ENCODE measurements at regions not wholly inside any gene's neighbourhood (a gene's known extent, or its start where the extent isn't known, plus 50 kb on each side); places are given as distances from the start of the nearest gene placed in this dataset.
"Not testable (repeated sequence)": the region's sequence is repeated elsewhere in the genome, so short reads cannot be mapped to it uniquely, and the experiment has no call there.

DNA sequence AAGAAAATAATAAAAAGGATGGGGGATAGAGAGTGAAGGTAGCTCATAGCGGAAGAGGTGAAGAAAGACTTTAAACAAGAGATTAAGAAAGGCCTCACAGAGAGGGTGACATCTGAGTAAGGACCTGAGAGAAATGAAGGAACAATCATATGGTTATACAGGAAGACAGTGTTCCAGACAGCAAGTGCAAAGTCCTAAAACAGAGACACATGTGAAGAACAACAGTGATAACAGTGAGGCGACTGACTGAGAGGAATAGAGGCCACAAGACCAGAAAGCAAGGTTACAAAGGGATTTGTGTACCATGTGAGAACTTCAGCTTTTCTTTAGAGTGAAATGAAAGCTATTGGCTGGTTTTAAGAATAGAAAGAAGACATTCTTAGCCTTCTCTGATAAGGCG is 141.6 kb upstream of the PALMD start:
- no peak for DNase-seq

DNA sequence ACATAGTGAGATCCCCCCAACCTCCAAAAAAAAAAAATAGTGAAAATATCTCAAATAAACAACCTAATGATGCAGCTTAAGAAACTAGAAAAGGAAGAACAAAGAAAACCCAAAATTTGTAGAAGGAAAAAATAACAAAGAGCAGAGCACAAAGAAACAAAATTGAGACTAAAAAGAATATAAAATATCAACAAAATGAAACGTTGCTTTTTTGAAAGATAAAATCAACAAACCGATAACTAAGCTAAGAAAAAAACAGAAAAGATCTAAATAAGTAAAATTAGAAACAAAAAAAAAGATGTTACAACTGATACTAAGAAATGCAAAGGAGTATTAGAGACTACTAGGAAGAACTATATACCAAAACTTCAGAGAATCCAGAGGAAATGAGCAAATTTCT is 139.3 kb upstream of the PALMD start:
- no peak for DNase-seq

DNA sequence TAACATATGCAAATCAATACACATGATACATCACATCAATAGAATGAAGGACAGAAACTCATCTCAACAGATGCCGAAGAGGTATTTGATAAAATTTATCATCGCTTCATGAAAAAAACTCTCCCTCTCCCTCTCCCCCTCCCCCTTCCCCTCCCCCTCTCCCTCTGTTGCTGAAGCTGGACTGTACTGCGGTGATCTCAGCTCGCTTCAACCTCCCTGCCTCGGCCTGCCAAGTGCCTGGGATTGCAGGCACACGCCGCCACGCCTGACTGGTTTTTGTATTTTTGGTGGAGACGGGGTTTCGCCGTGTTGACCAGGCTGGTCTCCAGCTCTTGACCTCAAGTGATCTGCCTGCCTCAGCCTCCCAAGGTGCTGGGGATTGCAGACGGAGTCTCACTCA is 138.5 kb upstream of the PALMD start:
- DNase-seq, result not testable (repeated sequence)

DNA sequence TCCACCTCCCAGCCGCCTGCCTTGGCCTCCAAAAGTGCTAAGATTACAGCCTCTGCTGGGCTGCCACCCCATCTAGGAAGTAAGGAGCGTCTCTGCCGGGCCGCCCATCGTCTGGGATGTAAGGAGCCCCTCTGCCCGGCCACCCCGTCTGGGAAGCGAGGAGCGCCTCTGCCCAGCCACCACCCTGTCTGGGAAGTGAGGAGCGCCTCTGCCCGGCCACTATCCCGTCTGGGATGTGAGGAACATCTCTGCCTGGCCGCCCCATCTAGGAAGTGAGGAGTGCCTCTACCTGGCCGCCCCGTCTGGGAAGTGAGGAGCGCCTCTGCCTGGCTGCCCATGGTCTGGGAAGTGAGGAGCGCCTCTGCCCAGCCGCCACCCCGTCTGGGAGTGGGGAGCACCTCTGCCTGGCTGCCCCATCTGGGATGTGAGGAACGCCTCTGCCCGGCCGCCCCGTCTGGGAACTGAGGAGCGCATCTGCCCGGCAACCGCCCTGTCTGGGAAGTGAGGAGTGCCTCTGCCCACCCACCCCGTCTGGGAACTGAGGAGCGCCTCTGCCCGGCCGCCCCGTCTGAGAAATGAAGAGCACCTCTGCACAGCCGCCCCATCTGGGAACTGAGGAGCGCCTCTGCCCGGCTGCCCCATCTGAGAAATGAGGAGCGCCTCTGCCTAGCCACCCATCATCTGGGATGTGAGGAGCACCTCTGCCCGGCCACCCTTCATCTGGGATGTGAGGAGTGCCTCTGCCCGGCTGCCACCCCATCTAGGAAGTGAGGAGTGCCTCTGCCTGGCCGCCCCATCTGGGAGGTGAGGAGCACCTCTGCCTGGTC is 137.8 kb upstream of the PALMD start:
- no peak for DNase-seq

DNA sequence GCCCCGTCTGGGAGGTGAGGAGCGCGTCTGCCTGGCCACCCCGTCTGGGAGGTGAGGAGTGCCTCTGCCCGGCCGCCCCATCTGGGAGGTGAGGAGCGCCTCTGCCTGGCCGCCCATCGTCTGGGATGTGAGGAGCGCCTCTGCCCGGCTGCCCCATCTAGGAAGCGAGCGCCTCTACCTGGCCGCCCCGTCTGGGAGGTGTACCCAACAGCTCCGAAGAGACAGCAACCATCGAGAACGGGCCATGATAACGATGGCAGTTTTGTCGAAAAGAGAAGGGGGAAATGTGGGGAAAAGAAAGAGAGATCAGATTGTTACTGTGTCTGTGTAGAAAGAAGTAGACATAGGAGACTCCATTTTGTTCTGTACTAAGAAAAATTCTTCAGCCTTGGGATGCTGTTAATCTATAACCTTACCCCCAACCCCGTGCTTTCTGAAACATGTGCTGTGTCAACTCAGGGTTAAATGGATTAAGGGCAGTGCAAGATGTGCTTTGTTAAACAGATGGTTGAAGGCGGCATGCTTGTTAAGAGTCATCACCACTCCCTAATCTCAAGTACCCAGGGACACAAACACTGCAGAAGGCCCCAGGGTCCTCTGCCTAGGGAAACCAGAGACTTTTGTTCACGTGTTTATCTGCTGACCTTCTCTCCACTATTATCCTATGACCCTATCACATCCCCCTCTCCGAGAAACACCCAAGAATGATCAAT is 137.0 kb upstream of the PALMD start:
- DNase-seq, result not testable (repeated sequence)

DNA sequence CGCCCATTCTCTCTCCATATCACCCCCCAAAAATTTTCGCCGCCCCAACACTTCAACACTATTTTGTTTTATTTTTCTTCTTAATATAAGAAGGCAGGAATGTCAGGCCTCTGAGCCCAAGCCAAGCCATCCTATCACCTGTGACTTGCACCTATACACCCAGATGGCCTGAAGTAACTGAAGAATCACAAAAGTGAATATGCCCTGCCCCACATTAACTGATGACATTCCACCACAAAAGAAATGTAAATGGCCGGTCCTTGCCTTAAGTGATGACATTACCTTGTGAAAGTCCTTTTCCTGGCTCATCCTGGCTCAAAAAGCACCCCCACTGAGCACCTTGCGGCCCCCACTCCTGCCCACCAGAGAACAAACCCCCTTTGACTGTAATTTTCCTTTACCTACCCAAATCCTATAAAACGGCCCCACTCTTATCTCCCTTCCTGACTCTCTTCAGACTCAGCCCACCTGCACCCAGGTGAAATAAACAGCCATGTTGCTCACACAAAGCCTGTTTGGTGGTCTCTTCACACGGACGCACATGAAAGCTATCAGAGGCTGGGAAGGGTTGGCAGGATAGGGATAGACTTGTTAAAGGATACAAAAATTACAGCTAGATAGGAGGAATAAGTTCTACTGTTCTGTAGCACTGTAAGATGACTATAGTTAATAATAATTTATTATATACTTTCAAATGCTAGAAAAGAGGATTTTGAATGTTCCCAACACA is 130.9 kb upstream of the PALMD start:
- DNase-seq, result not testable (repeated sequence)

DNA sequence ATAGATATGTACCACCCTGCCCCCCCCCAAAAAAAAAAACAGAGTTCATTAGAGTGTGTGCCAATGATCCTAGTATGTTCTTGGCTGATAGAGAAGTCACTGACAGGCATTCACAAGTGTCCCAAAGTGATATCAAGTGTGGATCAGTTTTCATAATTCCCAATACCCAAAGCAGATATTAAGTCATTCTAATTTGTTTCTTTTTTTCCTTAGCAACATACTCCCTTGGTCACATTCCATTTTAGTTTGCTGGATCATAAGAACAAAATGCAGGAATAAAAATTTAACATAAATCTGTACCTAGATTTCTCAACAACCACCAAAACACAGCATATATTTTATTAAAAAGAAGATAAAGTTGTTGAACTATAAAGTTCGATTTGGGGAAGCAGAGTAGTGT is 129.8 kb upstream of the PALMD start:
- no peak for DNase-seq

DNA sequence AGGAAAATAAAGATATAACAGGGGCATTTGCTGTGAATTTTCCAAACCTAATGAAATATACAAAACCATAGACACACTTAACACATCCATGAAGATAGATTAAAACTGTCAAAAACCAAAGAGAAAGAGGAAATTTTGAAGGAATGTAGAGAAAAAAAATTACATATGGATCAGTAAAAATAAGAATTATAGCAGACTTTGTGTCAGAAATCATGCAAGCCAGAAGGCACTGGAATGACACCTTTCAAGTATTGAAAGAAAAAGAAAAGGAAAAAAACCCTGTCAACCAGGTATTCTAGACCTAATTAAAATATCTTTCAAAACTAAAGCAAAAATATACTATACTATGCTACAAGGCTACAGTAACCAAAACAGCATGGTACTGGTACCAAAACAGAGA is 125.8 kb upstream of the PALMD start:
- no peak for DNase-seq

DNA sequence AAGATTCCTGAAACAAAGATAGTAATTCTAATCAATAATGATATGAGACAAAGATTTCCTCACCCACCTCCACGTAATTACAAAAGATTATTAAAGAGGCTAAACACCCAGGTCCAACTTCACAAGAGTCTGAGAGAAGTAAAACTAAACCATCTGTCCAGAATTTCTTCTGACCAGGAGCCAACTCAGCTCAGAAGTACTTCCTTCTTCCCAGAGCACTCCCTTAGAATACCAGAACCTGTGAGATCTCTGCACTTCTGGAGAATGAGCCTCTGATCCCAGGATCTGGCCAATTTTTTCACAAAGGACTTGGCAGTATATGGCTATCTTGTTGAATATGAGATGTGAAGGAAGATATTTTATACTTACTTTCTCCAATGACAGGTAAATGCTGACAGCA is 120.6 kb upstream of the PALMD start:
- no peak for DNase-seq

DNA sequence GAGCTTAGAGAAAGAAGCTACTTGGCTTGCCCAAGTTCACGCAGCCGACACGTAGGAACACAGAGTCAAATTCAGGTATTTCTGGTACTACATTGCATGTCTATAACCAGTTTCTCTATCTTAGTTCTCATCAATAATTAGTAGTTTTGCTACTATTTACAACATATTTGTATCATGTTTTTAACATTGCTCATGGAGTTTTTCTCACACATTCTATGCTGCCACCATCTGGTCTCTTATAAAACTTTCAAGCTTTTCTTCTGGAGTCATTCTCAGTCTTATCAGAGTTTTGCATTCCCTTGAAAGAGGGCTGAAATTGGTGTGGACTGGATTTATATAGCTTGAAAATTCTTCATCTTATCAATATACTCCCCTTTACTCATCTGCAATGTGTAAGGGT is 118.8 kb upstream of the PALMD start:
- DNase-seq, result no peak

DNA sequence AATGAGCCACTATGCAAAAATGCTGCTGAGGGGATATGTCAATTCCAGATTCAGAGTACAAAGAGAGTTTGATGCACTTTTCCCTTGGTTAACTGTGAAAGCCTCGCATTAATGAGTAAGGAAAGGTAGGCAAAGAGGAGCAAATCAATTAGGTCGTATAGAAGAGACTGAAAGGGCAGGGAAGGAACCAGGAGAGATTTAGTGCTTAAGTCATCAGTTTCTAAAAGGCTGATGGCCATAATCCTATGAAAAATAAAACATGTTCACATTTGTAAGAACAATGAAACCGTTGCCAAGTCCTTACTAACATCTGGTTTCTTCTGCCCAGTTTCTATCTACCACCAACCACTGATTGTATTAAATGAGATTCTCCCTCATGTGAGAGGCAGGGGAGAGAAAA is 118.4 kb upstream of the PALMD start:
- DNase-seq, result no peak

DNA sequence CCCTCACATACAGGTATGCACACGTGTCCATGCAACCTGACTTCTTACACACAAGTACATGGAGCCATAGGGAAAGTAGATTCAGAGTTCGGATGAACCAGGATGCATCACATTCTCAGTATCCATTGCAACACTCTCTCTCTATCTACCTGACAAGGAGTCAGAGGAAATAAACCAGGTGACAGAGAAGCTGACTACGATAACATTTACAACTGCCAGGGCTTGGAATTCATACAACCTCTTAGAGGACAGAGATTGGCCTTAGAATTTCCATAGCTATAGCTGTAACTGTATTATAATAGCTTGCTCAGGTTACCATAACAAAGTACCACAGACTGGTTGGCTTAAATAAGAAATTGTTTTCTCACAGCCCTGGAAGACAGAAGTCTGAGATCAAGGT is 116.9 kb upstream of the PALMD start:
- DNase-seq, result no peak

DNA sequence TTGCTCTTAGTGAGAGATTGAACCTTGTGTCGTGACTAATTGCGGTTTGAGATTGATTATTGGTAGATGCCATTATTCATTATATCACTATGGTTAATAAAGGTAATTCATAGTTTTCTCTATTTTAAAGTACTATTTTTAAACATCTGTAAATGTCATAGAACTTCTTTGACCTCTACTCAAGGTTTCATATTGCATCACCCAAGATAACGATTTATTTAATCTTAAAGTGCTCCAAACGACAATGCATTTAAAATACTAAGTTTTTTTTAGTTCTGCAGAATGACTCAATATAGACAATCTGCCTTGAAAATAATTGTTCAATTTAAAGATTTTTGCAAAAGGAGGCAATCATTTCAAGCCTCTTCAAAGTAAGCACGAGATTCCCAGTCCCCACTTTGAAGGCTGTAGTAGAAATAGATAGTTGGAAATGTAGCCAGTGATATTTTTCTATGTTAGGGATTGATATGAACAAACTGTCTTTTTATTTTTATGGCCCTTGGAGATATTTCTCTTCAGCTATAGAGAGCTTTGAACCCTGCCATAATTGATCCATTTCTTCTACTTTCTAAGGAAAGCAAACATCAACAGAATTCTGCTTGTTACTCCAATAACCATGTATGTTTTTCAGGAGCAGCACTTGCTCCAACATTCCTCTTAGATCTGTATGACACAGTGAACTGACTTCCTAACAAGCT is 114.2 kb upstream of the PALMD start:
- no peak for DNase-seq

DNA sequence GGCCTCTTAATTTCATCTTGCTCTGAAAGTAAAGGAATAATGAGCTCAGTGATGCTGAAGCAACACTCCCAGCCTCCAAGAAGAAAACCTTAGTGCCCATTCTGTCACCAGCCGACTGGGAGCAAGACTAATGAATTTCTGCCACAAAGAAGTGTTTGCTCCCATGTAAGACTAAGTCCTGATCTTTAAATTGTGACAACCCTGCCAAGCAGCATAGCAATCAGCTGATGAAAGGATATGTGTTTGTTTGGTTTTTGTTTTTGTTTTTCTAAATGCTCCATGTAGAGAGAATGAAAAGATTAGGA is 113.7 kb upstream of the PALMD start:
- no peak for DNase-seq

DNA sequence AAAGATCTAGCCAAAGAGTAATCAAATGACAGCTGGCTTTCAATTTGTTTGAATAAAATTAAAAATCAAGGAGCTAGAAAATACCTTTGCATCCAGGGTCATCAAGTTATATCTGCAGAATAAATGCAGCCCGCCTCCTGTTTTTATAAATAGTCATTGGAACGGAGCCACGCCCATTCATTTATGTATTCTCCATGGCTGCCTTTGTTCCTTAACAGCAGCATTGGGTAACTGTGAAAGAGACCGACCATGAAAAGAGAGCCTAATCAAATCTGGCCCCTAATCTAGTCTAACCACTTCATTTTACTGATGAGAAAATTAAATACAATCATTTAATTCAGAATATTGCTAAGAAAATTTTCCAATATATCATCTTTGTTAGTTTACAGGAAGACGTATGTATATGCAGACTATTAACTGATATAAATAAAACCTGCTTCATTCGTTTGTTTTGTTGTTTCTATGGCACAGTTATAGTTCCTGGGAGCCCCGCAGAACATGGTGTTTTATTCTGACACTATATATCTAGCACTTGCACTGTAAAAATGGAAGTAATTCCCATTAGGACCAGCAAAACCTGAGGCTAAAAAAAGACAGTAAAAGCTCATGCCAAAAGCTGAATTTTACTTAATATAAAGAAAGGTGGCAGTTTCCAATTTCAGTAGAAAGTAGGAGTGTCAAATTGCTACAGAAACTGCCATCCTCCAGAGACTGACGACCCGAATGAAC is 111.8 kb upstream of the PALMD start:
- no peak for DNase-seq

DNA sequence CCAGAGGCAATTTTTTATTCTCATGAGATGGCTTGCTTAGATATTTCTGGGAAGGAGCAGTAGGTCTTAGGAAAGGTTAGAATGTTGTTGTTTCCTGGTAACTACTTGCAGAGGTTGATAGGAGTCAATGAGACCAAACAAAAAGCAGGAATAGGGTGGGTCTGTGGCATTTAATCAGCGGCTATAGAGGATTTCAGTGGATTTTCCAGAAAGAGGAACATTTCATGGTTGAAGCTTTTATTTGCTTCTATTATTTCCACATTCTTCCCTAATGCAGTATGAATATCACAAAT is 111.3 kb upstream of the PALMD start:
- DNase-seq, result no peak

DNA sequence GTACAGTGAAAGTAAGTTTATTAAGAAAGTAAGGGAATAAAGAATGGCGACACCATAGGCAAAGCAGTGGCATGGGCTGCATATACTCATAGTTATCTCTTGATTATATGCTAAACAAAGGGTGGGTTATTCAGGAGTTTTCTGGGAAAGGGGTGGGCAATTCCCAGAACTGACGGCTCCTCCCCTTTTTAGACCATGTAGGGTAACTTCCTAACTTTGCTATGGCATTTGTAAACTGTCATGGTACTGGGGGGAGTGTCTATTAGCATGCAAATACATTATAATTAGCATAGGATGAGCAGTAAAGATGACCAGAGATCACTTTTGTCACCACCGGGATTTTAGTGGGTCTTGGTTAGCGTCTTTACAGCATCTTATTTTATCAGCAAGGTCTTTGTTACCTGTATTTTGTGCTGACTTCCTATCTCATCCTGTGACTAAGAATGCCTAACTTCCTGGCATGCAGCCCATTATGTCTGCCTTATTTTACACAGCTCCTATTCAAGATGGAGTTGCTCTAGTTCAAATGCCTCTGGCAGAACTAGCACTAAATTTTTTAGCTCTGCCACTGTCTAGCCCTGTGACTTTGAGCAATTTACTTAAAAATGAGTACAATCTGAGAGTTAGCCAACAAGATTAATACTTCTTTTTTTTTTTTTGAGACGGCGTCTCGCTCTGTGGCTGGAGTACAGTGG is 110.3 kb upstream of the PALMD start:
- no peak for DNase-seq

DNA sequence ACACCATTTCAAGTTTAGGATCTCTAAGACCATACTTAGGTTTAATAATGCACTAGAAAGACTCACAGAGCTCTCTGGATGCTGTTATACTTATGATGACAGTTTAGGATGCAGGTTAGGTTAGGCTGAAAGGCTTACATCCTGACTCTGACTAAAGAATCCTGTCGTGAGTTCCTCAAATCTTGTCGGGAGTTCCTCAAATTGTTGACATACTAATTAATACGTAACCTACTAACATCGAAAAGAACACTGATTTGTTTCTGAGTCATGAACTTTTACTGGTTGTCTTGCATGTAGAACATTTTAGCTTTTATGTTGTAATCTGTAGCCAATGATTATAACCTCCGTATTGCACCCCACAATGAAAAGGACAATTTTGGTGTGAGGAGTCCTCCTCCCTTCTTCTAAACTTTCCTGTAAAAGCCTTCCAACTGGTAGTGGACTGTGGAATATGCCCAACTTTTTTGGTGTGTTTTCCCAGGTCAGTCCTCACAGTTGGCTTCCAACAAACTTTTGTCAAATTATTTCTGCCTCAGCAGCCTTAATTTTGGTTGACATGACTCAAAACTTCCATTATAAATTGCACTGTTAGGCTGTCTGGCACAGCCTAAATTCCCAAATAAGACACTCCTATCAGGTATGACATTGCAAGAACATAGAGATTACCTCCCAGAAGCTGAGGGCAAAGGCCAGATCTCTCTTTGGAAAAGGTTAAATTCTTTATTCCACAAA is 107.9 kb upstream of the PALMD start:
- no peak for DNase-seq

DNA sequence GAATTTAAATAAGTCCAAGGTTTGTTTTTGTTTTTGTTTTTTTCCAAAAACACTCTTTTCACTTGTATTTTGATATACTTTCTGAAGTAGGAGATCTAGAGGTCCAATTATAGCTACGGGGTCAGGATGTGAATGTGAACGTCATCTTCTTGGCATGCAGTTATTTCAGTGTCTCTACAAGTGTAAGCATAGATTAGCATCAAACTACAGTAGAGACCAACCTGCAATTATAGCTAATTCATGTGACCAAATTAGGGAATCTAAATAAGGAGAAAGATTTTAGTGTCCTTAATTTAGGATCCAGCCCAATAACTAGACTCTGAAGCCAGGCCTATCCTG is 107.3 kb upstream of the PALMD start:
- no peak for DNase-seq

DNA sequence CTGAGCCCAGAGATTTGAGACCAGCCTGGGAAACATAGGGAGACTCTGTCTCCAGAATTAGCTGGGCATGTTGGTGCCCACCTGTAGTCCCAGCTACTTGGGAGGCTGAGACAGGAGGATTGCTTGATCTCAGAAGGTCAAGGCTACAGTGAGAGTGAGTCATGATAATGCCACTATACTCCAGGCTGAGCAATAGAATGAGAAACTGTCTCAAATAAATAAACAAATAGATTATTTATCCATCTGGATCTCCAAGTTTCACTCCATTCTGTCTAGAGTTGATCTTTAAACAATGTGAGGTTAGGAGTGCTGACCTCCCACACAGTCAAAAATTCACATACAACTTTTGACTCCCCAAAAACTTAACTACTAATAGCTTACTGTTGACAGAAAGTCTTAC is 106.8 kb upstream of the PALMD start:
- no peak for DNase-seq

DNA sequence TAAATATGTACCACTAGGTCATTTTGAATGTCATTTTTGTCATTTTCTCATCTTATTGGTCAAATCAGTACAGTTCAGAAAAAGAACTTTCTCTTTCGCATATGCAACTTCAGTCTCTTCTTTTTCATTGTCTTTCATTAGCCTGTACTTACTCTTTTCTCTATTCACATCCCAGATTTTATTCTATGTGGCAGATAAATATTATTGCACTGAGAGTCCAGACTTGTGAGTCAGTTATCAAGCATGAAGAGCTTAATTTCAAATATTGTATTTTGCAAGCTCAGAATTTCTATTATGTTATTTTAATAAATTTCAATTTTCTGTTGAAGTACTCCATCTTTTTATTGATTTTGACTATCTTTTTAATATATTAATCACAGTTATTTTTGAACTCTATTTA is 105.2 kb upstream of the PALMD start:
- DNase-seq, result no peak

DNA sequence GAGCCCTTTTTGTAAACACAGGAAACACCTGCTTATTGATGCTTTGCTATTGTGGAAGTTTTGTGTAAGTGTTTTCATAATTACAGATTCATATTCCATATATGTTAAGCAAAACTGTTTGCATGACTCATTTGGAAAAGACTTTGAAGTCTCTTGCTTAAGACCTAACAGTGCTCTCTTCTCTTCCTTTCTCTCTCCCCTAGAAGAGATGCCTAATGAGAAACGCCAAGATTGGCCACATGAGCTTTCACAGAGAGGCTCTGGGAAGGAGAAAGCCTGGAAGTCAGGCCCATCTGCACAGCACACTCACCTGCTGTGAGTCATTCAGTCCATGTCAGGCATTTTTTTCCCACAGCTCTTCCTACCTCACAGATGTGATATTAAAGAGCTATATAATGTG is 101.6 kb upstream of the PALMD start:
- DNase-seq, result no peak
